Rectal smooth muscle tissue (tissue), 1 donor: ENCODE measurements at regions not wholly inside any gene's neighbourhood (a gene's known extent, or its start where the extent isn't known, plus 50 kb on each side); places are given as distances from the start of the nearest gene placed in this dataset.
"Not testable (repeated sequence)": the region's sequence is repeated elsewhere in the genome, so short reads cannot be mapped to it uniquely, and the experiment has no call there.

Source experiments
- H3K27ac ChIP-seq: one replicate; pipeline ENCODE4 v1.7.0; 2013; ENCODE audit warnings: low read depth, low read length, inconsistent platforms
- H3K27me3 ChIP-seq: one replicate; pipeline ENCODE4 v1.7.0; 2013; ENCODE audit warnings: low read length; ENCODE audit not compliant: control insufficient read depth, insufficient read depth
- H3K36me3 ChIP-seq: one replicate; pipeline ENCODE4 v1.7.0; 2013; ENCODE audit warnings: low read length; ENCODE audit not compliant: control insufficient read depth, insufficient read depth
- H3K4me1 ChIP-seq: one replicate; pipeline ENCODE4 v1.7.0; 2013; ENCODE audit warnings: low read length; ENCODE audit not compliant: control insufficient read depth, insufficient read depth
- H3K4me3 ChIP-seq: one replicate; pipeline ENCODE4 v1.7.0; 2013; ENCODE audit warnings: low read length
- H3K9ac ChIP-seq: one replicate; pipeline ENCODE4 v1.7.0; 2013; ENCODE audit warnings: low read length

DNA sequence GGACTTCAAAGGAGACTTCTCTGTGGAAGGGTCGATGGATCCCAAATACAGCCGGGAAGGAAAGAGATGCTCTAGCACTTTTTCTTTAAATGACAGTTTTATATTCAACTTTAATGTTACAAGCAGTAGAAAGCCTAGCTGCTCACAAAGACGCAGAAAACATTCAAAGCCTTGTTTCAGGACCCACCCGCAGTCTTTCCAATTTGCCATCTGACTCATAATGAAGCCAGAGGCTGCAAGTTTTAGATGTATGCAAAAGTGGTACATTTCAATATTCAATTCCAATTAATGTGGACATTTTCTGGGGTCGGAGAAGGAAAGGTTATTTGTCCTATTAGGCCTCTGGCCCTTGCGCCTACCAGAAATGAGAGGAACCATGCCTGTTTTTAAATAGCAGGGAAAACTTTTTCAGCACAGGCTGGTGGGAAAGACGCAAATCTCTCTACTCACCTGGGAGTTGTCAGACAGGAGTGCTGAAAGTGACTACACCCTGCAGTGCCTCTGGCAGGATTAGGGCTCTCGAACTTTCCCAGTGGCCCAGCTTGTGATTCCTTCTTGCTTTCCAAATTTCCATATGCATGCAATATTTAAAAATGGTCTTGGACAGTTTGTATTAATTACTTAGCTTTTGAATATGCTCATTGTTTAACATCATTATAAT lies 117.4 kb upstream of the MBNL1 start:
- Histone ChIP-seq H3K27ac (peak overlapping the region; percentile 76), H3K27me3 (no peaks in the 10 kb centered on the region), H3K4me1 (peaks cover 17% of the 10 kb centered on the region), H3K9ac (no peak overlapping the region), H3K36me3 (no peaks in the 10 kb centered on the region), H3K4me3 (no peak overlapping the region)

GRCh38 chr3:152151877-152152765 lies 116.6 kb upstream of the MBNL1 start:
- Histone ChIP-seq H3K4me1 (peaks cover 17% of the 10 kb centered on the region), H3K27ac (peak overlapping the region; percentile 76)
- H3K9ac ChIP-seq, H3K27me3 ChIP-seq, H3K36me3 ChIP-seq, H3K4me3 ChIP-seq: not testable (repeated sequence)

- H3K4me1 ChIP-seq = peaks cover 17% of the 10 kb centered on the region
Measured at GRCh38 chr3:152153115-152153514, 115.6 kb upstream of the MBNL1 start.

GRCh38 chr3:152155246-152156020 lies 113.3 kb upstream of the MBNL1 start:
- Histone ChIP-seq H3K27me3 (no peaks in the 10 kb centered on the region), H3K36me3 (no peaks in the 10 kb centered on the region), H3K9ac (no peak overlapping the region), H3K27ac (peak overlapping the region; percentile 72), H3K4me3 (no peak overlapping the region), H3K4me1 (peaks cover 22% of the 10 kb centered on the region)

More at GRCh38 chr3:152153115-152153514, 115.6 kb upstream of the MBNL1 start:
- not testable (repeated sequence) for H3K9ac ChIP-seq, H3K27ac ChIP-seq, H3K4me3 ChIP-seq, H3K36me3 ChIP-seq, H3K27me3 ChIP-seq

- Histone ChIP-seq H3K27me3 (no peaks in the 10 kb centered on the region), H3K36me3 (no peaks in the 10 kb centered on the region), H3K27ac (peak overlapping the region; percentile 41), H3K9ac (no peak overlapping the region), H3K4me3 (no peak overlapping the region), H3K4me1 (peaks cover 13% of the 10 kb centered on the region)
Measured at GRCh38 chr3:152156880-152157279, 111.8 kb upstream of the MBNL1 start.

- Histone ChIP-seq H3K27me3 (no peaks in the 10 kb centered on the region), H3K4me1 (peaks cover 13% of the 10 kb centered on the region), H3K27ac (peak overlapping the region; percentile 41), H3K9ac (no peak overlapping the region), H3K36me3 (no peaks in the 10 kb centered on the region), H3K4me3 (no peak overlapping the region)
Measured at GRCh38 chr3:152157337-152157736, 111.4 kb upstream of the MBNL1 start.

- no peak overlapping the region for H3K4me3 ChIP-seq
- peaks cover 13% of the 10 kb centered on the region for H3K4me1 ChIP-seq
- H3K27ac ChIP-seq = peak overlapping the region; percentile 63
- no peak overlapping the region for H3K9ac ChIP-seq
- no peaks in the 10 kb centered on the region for H3K27me3 ChIP-seq
- no peaks in the 10 kb centered on the region for H3K36me3 ChIP-seq
Measured at GRCh38 chr3:152159328-152159727, 109.4 kb upstream of the MBNL1 start.

GRCh38 chr3:152160350-152161011 lies 108.2 kb upstream of the MBNL1 start:
- Histone ChIP-seq H3K36me3 (no peaks in the 10 kb centered on the region), H3K4me1 (peaks cover 11% of the 10 kb centered on the region), H3K4me3 (no peak overlapping the region), H3K9ac (no peak overlapping the region), H3K27me3 (no peaks in the 10 kb centered on the region), H3K27ac (peak overlapping the region; percentile 35)

DNA sequence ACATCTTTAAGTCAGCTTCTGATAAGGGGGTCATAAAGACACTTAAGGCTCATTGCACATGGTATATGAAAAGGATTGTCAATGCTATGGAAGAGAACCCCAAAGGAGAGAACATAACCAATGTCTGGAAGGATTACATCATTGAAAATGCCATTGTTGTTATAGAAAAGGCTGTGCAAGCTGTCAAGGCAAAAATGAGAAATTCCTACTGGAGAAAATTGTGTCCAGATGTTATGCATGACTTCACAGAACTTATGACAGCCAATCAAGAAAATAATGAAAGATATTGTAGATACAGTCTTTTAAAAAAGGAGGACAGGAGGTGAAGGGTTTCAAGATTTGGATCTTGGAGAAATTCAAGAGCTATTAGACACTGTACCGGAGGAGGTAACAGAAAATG lies 96.3 kb upstream of the MBNL1 start:
- H3K4me3 ChIP-seq = no peak overlapping the region
- no peaks in the 10 kb centered on the region for H3K36me3 ChIP-seq
- no peak overlapping the region for H3K27ac ChIP-seq
- no peaks in the 10 kb centered on the region for H3K27me3 ChIP-seq
- no peak overlapping the region for H3K9ac ChIP-seq
- H3K4me1 ChIP-seq = no peaks in the 10 kb centered on the region

GRCh38 chr3:152173627-152174026 lies 95.1 kb upstream of the MBNL1 start:
- Histone ChIP-seq H3K4me3 (no peak overlapping the region), H3K27ac (no peak overlapping the region), H3K4me1 (no peaks in the 10 kb centered on the region), H3K9ac (no peak overlapping the region), H3K36me3 (no peaks in the 10 kb centered on the region), H3K27me3 (no peaks in the 10 kb centered on the region)

GRCh38 chr3:152174876-152175527 lies 93.7 kb upstream of the MBNL1 start:
- Histone ChIP-seq H3K9ac (no peak overlapping the region), H3K27me3 (no peaks in the 10 kb centered on the region), H3K27ac (no peak overlapping the region), H3K36me3 (no peaks in the 10 kb centered on the region), H3K4me1 (no peaks in the 10 kb centered on the region), H3K4me3 (no peak overlapping the region)
